ENCODE measurements at regions not wholly inside any gene's neighbourhood (a gene's known extent, or its start where the extent isn't known, plus 50 kb on each side); places are given as distances from the start of the nearest gene placed in this dataset.

- TF ChIP-seq CTCF (IDR thresholded peaks at IDR 0.05) (no peak), POLR2A (IDR thresholded peaks at IDR 0.05) (no peak)
These were observed 338.9 kb upstream of the GRIA1 start for GRCh38 chr5:153151558-153151957.

Data from lower leg skin (tissue), 3 donors.